K562 (cell line): ENCODE measurements at regions not wholly inside any gene's neighbourhood (a gene's known extent, or its start where the extent isn't known, plus 50 kb on each side); places are given as distances from the start of the nearest gene placed in this dataset.

ENCODE experiments used
- ATAC-seq: fragments of 200-7000 bp; cut with Tn5 transposase; 3 replicates; pipeline ENCODE4 v1.9.1; 2020; ENCODE audit warnings: moderate library complexity
- BruUV-seq: library from RNA; stranded (reverse); fragments of 400-500 nt; replicated peaks from 2 replicates; lab custom pipeline; 2021; lab: Mats Ljungman, UMichigan
- CTCF ChIA-PET: fragments of 300-600 bp; formaldehyde crosslinking; extraction: SDS; loops from one replicate; lab custom pipeline; 2021; ENCODE audit warnings: low intra/inter-chr PET ratio; lab: Yijun Ruan, JAX
- POLR2A ChIA-PET: fragments of 300-600, 350-650 bp; sonication (Branson Sonifier 250); formaldehyde crosslinking; extraction: SDS; loops from one replicate; lab custom pipeline; 2021; ENCODE audit warnings: antibody characterized with exemption, inconsistent platforms; lab: Yijun Ruan, JAX
- DNase-seq, 4 experiments: peaks; one replicate each; pipeline versions ENCODE4 v3.0.0 to v3.0.0-alpha.2; 2011 to 2018; ENCODE audit warnings: low spot score in 3 of 4, mixed read lengths in 3 of 4; ENCODE audit errors: extremely low read depth in 1 of 4
- FAIRE-seq: peaks from 2 replicates; lab custom pipeline; 2011; peaks lifted over from hg19 to GRCh38; lab: Jason Lieb, UNC
- H2AFZ ChIP-seq: 2 replicates; pipeline ENCODE4 v1.6.0; 2011; ENCODE audit warnings: low read depth, low read length, control low read depth, inconsistent platforms
- H3K27ac ChIP-seq: fragments of 200-600 bp; 3 replicates; pipeline ENCODE4 v1.8.0; 2011; ENCODE audit warnings: low read depth, mild to moderate bottlenecking, control low read depth, inconsistent platforms, low read length, moderate library complexity, mixed read lengths; ENCODE audit errors: extremely low read depth
- H3K27me3 ChIP-seq, 2 experiments: fragments of 300-600 bp in 1 of 2; 2 replicates in 1 of 2; 3 replicates in 1 of 2; pipeline versions ENCODE4 v1.6.0 to v1.8.0; 2011; ENCODE audit warnings: inconsistent platforms in 2 of 2, low read length in 2 of 2, mild to moderate bottlenecking in 1 of 2, mixed read lengths in 1 of 2, moderate library complexity in 1 of 2; ENCODE audit not compliant: control insufficient read depth in 2 of 2, insufficient read depth in 2 of 2
- H3K36me3 ChIP-seq: fragments of 300-600 bp; 3 replicates; pipeline ENCODE4 v1.8.0; 2011; ENCODE audit warnings: mild to moderate bottlenecking, low read length, inconsistent platforms; ENCODE audit not compliant: control insufficient read depth, insufficient read depth
- H3K4me1 ChIP-seq, 2 experiments: fragments of 200-600 bp in 1 of 2; replicated peaks in 1 of 2; 2 replicates in 1 of 2; 3 replicates in 1 of 2; pipeline versions ENCODE4 v1.5.1 to v1.8.0; 2011; ENCODE audit warnings: inconsistent platforms in 2 of 2, low read length in 2 of 2, mild to moderate bottlenecking in 1 of 2, mixed read lengths in 1 of 2, moderate library complexity in 1 of 2; ENCODE audit not compliant: control insufficient read depth in 2 of 2, insufficient read depth in 2 of 2
- H3K4me2 ChIP-seq: 2 replicates; pipeline ENCODE4 v1.6.1; 2011; ENCODE audit warnings: low read length, control low read depth, inconsistent platforms, mixed read lengths; ENCODE audit not compliant: insufficient read depth
- H3K4me3 ChIP-seq: fragments of 200-600 bp; sonication (generic), shearing (Covaris generic); 2 replicates; pipeline ENCODE4 v1.5.1; 2016; ENCODE audit warnings: control low read depth, inconsistent platforms
- H3K79me2 ChIP-seq: fragments of 200-600 bp; 3 replicates; pipeline ENCODE4 v1.8.0; 2011; ENCODE audit warnings: low read length, inconsistent platforms; ENCODE audit not compliant: control insufficient read depth, insufficient read depth
- H3K9ac ChIP-seq, 2 experiments: 2 replicates each; pipeline versions ENCODE4 v1.6.0 to v1.6.1; 2011; ENCODE audit warnings: low read depth in 2 of 2, low read length in 2 of 2, control low read depth in 1 of 2, inconsistent platforms in 1 of 2, mild to moderate bottlenecking in 1 of 2, mixed read lengths in 1 of 2; ENCODE audit not compliant: insufficient read depth in 1 of 2
- H3K9me1 ChIP-seq: one replicate; pipeline ENCODE4 v1.6.0; 2011; ENCODE audit warnings: inconsistent platforms, mild to moderate bottlenecking, low read length, moderate library complexity; ENCODE audit not compliant: control insufficient read depth, insufficient read depth
- H3K9me3 ChIP-seq: replicated peaks from 2 replicates; pipeline ENCODE4 v1.5.1; 2011; ENCODE audit warnings: low read depth, low read length, inconsistent platforms; ENCODE audit not compliant: control insufficient read depth, insufficient read depth
- H4K20me1 ChIP-seq: replicated peaks from 2 replicates; pipeline ENCODE4 v1.6.1; 2011; ENCODE audit warnings: low read length, inconsistent platforms, mixed read lengths; ENCODE audit not compliant: control insufficient read depth, insufficient read depth
- ARHGAP35 ChIP-seq: fragments of 450-650 bp; IDR thresholded peaks from 2 replicates; pipeline ENCODE4 v1.6.1; 2018; ENCODE audit not compliant: partially characterized antibody
- ELF4 ChIP-seq: fragments of 450-650 bp; formaldehyde crosslinking; IDR thresholded peaks from 2 replicates; pipeline ENCODE4 v1.4.0; 2022; ENCODE audit warnings: missing genetic modification characterization
- FOXJ3 ChIP-seq: sonication (generic); formaldehyde crosslinking; IDR thresholded peaks from 2 replicates; pipeline ENCODE4 v1.4.0; 2020; ENCODE audit warnings: mild to moderate bottlenecking, missing genetic modification reagents
- HDAC1 ChIP-seq, 2 experiments: fragments of 450-650 bp; IDR thresholded peaks; 2 replicates each; pipeline ENCODE4 v1.6.1; 2016 to 2017; ENCODE audit warnings: inconsistent platforms in 1 of 2, mild to moderate bottlenecking in 1 of 2, moderate library complexity in 1 of 2
- KAT8 ChIP-seq: fragments of 450-650 bp; IDR thresholded peaks from 2 replicates; pipeline ENCODE4 v1.6.1; 2016; ENCODE audit warnings: low read depth, mild to moderate bottlenecking
- POLR2H ChIP-seq: IDR thresholded peaks from 2 replicates; pipeline ENCODE4 v1.6.1; 2016; ENCODE audit warnings: missing genetic modification characterization, low read depth, mild to moderate bottlenecking, control low read depth, missing compliant biosample characterization, moderate library complexity
- RAD21 ChIP-seq, 2 experiments: fragments of 250-450 bp in 1 of 2; fragments of 450-650 bp in 1 of 2; sonication (Bioruptor Pico) in 1 of 2; formaldehyde crosslinking in 1 of 2; IDR thresholded peaks in 1 of 2; conservative IDR thresholded peaks in 1 of 2; 2 replicates each; pipeline versions ENCODE4 v1.4.0 to v1.8.0; 2020 to 2022; ENCODE audit warnings: mild to moderate bottlenecking in 2 of 2, moderate library complexity in 1 of 2
- SMARCA5 ChIP-seq: fragments of 450-650 bp; IDR thresholded peaks from 2 replicates; pipeline ENCODE4 v1.6.1; 2016
- ZFP36 ChIP-seq: fragments of 150-350 bp; IDR thresholded peaks from 2 replicates; pipeline ENCODE4 v1.6.1; 2018; ENCODE audit warnings: low read length, low read depth; ENCODE audit not compliant: partially characterized antibody
- WGBS: fragments of 100-300 bp; shearing (Covaris generic); methylation state at CpG from one replicate; pipeline ENCODE4 v1.1.6; 2016; ENCODE audit warnings: low coverage, mixed read lengths; ENCODE audit not compliant: insufficient coverage; ENCODE audit errors: missing lambda C conversion rate; 5-methylcytosine and 5-hydroxymethylcytosine counted together
- in situ Hi-C: fragments of 300-500 bp; cut with MboI; formaldehyde crosslinking; loops from 4 replicates; pipeline ENCODE4 v1.15.0; 2018; ENCODE audit warnings: inconsistent platforms, mixed read lengths
- intact Hi-C: fragments of 100-400 bp; cut with micrococcal nuclease; formaldehyde crosslinking; loops from 2 replicates; pipeline ENCODE4 v1.14.2; 2022
- TF ChIP-seq, protein P1 (sequence below): conservative IDR thresholded peaks from 2 replicates; pipeline ENCODE4 v1.6.1; 2011; ENCODE audit warnings: low read depth, mild to moderate bottlenecking, low read length; ENCODE audit not compliant: control insufficient read depth
- TF ChIP-seq, protein P2 (sequence below): fragments of 450-650 bp; IDR thresholded peaks from 2 replicates; pipeline ENCODE4 v1.6.1; 2014; ENCODE audit warnings: low read depth, mild to moderate bottlenecking, moderate library complexity, borderline replicate concordance

DNA sequence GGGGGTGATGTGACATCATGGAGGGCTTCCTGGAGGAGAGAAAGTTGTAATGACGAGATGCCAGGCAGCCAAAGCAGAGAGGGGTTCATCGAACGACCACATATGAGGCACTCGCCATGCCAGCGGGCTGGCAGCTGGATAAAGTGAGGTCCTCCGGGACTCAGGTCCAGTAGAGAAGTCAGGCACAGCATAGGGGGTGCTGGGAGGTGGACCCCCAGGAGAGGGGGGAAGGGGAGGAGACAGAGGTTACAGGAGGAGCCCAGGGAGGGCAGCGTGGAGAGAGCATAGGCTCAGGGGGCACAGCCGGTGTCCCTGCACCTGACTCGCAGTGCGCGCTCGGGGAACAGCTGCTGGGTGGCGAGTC is 174.7 kb downstream of the BMP7 start:
- peaks cover 0 to 32% of the 10 kb centered on the region in 2 experiments; a peak in 3 of 5 replicates for H3K4me1 ChIP-seq
- CTCF ChIA-PET: interaction anchor here (0.7 to 4.5 kb wide), 2 partner anchors 254 to 404 kb away, joined by 4 to 55 read pairs; no protein-coding TSS in a partner anchor
- peaks cover 3 to 39% of the 10 kb centered on the region in 2 experiments; a peak in 4 of 5 replicates for H3K27me3 ChIP-seq
- no peaks in the 10 kb centered on the region for H3K36me3 ChIP-seq
- no peak for DNase-seq
- in situ Hi-C loops (no loop called here), intact Hi-C loops (loop anchor here (5.0 kb wide), 1 partner anchor 406 kb away; no protein-coding TSS in a partner anchor)
- H3K4me3 ChIP-seq: no peak overlapping the region
- no peak overlapping the region for H3K9ac ChIP-seq
- WGBS: 44% methylated on average over 12 of the region's 13 CpGs
- H3K9me3 ChIP-seq: no peaks in the 10 kb centered on the region
- no TSS peak for BruUV-seq
- no peaks in the 10 kb centered on the region for H3K79me2 ChIP-seq
- TF ChIP-seq ELF4 (CRISPR knock-in tag) (no peak), ZFP36 (peak; percentile 39)
- TF ChIP-seq, all 486 proteins: peak for 1
- Histone ChIP-seq H3K9me1 (no peaks in the 10 kb centered on the region), H2AFZ (no peak overlapping the region), H3K4me2 (no peak overlapping the region), H4K20me1 (no peaks in the 10 kb centered on the region), H3K27ac (no peak overlapping the region)
- peak; percentile 13 for ATAC-seq
- no peak for FAIRE-seq
- POLR2A ChIA-PET: interaction anchor here (0.5 kb wide), 1 partner anchor 10 kb away, joined by 3 read pairs; no protein-coding TSS in a partner anchor

DNA sequence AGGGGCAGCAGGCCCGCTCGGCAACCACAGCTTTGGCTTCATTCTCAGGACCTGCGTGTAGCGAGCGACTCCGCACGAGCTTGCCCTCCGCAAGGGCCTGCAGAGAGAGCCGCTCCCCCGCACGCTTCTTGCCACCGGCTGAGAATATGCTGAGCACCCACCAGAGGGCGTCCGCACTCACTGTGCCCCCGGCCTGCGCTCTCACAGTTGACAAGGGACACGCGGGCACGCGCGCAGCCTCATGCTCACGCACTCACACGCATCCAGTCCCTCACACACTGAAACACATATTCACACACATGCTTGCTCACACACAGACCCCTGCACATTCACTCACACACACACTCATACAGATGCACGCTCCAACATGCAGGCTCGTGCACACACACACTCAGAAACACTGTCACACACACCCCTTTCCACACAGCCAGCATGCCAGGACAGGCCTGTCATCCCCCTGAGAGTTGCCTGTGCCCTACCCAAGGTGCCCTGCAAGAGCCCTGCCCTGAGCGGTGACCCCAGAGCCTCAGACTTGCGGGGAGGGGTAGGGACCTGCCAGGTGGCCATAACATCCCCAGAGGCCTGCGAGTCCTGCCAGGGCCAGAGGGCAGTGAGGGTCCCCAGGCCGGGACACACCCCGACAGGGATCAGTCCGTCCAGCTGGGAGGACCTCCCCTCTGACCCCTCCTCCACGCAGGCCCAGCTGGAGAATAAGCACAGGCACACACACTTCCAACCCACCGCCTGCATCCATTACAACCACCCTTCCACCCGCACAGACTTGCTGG is 174.1 kb downstream of the BMP7 start:
- H3K9ac ChIP-seq: no peak overlapping the region
- H3K79me2 ChIP-seq: no peaks in the 10 kb centered on the region
- DNase-seq (peak; percentile 73 to 82 (median 76)), ATAC-seq (peak; percentile 92), FAIRE-seq (peak; percentile 84)
- ChIA-PET POLR2A (interaction anchor here (0.5 kb wide), 1 partner anchor 9 kb away, joined by 3 read pairs; no protein-coding TSS in a partner anchor), CTCF (interaction anchor here (0.7 to 4.5 kb wide), 3 partner anchors 238 to 403 kb away, joined by 3 to 55 read pairs (median 4); no protein-coding TSS in a partner anchor)
- H3K9me1 ChIP-seq: no peaks in the 10 kb centered on the region
- no peaks in the 10 kb centered on the region for H3K9me3 ChIP-seq
- H3K4me2 ChIP-seq: no peak overlapping the region
- H3K4me1 ChIP-seq: peaks cover 0 to 28% of the 10 kb centered on the region in 2 experiments; a peak in 3 of 5 replicates
- H3K4me3 ChIP-seq: no peak overlapping the region
- no peak overlapping the region for H3K27ac ChIP-seq
- BruUV-seq: no TSS peak
- H3K36me3 ChIP-seq: no peaks in the 10 kb centered on the region
- peaks cover 3 to 34% of the 10 kb centered on the region in 2 experiments; a peak in 4 of 5 replicates for H3K27me3 ChIP-seq
- no peak overlapping the region for H2AFZ ChIP-seq
- intact Hi-C loops: loop anchor here (5.0 kb wide), 1 partner anchor 405 kb away; no protein-coding TSS in a partner anchor
- H4K20me1 ChIP-seq: no peaks in the 10 kb centered on the region
- 6% methylated on average over 32 of the region's 34 CpGs for whole genome bisulfite sequencing
- in situ Hi-C loops: no loop called here
- TF ChIP-seq FOXJ3 (CRISPR knock-in tag): no peak
- TF ChIP-seq KAT8: no peak
- TF ChIP-seq, protein P1, sequence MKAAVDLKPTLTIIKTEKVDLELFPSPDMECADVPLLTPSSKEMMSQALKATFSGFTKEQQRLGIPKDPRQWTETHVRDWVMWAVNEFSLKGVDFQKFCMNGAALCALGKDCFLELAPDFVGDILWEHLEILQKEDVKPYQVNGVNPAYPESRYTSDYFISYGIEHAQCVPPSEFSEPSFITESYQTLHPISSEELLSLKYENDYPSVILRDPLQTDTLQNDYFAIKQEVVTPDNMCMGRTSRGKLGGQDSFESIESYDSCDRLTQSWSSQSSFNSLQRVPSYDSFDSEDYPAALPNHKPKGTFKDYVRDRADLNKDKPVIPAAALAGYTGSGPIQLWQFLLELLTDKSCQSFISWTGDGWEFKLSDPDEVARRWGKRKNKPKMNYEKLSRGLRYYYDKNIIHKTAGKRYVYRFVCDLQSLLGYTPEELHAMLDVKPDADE: no peak
- TF ChIP-seq POLR2H (tag): no peak
- TF ChIP-seq, protein P2, sequence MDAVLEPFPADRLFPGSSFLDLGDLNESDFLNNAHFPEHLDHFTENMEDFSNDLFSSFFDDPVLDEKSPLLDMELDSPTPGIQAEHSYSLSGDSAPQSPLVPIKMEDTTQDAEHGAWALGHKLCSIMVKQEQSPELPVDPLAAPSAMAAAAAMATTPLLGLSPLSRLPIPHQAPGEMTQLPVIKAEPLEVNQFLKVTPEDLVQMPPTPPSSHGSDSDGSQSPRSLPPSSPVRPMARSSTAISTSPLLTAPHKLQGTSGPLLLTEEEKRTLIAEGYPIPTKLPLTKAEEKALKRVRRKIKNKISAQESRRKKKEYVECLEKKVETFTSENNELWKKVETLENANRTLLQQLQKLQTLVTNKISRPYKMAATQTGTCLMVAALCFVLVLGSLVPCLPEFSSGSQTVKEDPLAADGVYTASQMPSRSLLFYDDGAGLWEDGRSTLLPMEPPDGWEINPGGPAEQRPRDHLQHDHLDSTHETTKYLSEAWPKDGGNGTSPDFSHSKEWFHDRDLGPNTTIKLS: no peak
- peak; percentile 66 to 79 for TF ChIP-seq RAD21 (CRISPR knock-in tag; conservative IDR thresholded peaks at IDR 0.05 in 1 of 2, IDR thresholded peaks at IDR 0.05 in 1 of 2)
- TF ChIP-seq SMARCA5: no peak
- no peak for TF ChIP-seq ARHGAP35
- TF ChIP-seq HDAC1 (IDR thresholded peaks at IDR 0.05): peak in 1 of 2 experiments; percentile 47; a peak in 1 of 4 replicates
